SK-N-SH (cell line): ENCODE measurements at regions not wholly inside any gene's neighbourhood (a gene's known extent, or its start where the extent isn't known, plus 50 kb on each side); places are given as distances from the start of the nearest gene placed in this dataset.

ENCODE experiments used
- CTCF ChIP-seq: fragments of 200-600 bp; sonication (generic); IDR thresholded peaks from 2 replicates; pipeline ENCODE4 v1.6.1; 2017; ENCODE audit warnings: antibody characterized with exemption, mild to moderate bottlenecking, moderate library complexity
- EP300 ChIP-seq, 2 experiments: IDR thresholded peaks; 2 replicates each; pipeline versions ENCODE4 v1.4.0 to v1.6.1; 2012; ENCODE audit warnings: borderline replicate concordance in 1 of 2, low read depth in 1 of 2, low read length in 1 of 2
- PBX3 ChIP-seq: IDR thresholded peaks from 2 replicates; pipeline ENCODE4; 2012
- YY1 ChIP-seq: IDR thresholded peaks from 2 replicates; pipeline ENCODE4 v1.4.0; 2012; ENCODE audit warnings: low read depth, mild to moderate bottlenecking
- TF ChIP-seq, protein P1 (sequence below): fragments of 150-350 bp; IDR thresholded peaks from 2 replicates; pipeline ENCODE4 v1.6.1; 2017; ENCODE audit warnings: antibody characterized with exemption, low read length, low read depth, borderline replicate concordance

DNA sequence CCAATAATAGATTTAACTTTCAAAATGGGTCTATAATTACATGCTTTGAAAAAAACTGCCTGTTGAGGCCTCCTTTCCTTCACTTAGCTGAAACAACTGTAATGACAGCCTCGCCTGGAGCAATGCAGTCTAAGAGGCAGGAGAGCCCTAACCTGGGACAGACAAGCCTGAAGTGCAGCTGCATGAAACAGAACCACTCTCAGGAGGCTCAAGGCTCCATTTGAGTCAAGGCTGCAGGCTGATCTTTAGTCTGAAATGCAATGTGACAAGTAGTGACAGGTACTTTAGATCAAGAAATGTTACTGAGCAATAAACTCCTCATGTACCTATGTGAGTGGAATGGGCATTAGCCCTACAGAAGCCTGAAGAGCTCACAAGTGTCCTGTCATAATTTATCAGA lies 414.0 kb upstream of the LUZP2 start:
- TF ChIP-seq PBX3, result no peak
- TF ChIP-seq EP300 (IDR thresholded peaks at IDR 0.05; ENCODE audit: borderline replicate concordance in 1 of 2, low read depth in 1 of 2, low read length in 1 of 2), result no peak
- TF ChIP-seq YY1, result no peak
- no peak for TF ChIP-seq CTCF
- TF ChIP-seq, protein P1, sequence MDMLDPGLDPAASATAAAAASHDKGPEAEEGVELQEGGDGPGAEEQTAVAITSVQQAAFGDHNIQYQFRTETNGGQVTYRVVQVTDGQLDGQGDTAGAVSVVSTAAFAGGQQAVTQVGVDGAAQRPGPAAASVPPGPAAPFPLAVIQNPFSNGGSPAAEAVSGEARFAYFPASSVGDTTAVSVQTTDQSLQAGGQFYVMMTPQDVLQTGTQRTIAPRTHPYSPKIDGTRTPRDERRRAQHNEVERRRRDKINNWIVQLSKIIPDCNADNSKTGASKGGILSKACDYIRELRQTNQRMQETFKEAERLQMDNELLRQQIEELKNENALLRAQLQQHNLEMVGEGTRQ, result no peak
